ENCODE measurements at regions not wholly inside any gene's neighbourhood (a gene's known extent, or its start where the extent isn't known, plus 50 kb on each side); places are given as distances from the start of the nearest gene placed in this dataset.

- DNase-seq, result no peak
- no peaks in the 10 kb centered on the region for H3K4me1 Mint-ChIP-seq (ENCODE audit: low read depth)
- no peak overlapping the region for H3K27ac Mint-ChIP-seq
- peaks cover 12% of the 10 kb centered on the region for H3K27me3 Mint-ChIP-seq (ENCODE audit: insufficient read depth)
- H3K36me3 Mint-ChIP-seq (ENCODE audit: low read depth), result no peaks in the 10 kb centered on the region
- no peaks in the 10 kb centered on the region for H3K9me3 Mint-ChIP-seq
- no peak overlapping the region for H3K4me3 Mint-ChIP-seq
- TF ChIP-seq CTCF (IDR thresholded peaks at IDR 0.05), result no peak
These were observed 95.0 kb upstream of the TBL1X start for GRCh38 chrX:9369802-9370291.

GRCh38 chrX:9370893-9371292 is 94.0 kb upstream of the TBL1X start:
- Mint-ChIP-seq H3K27ac (no peak overlapping the region), H3K27me3 (ENCODE audit: insufficient read depth) (peaks cover 12% of the 10 kb centered on the region), H3K4me3 (no peak overlapping the region), H3K9me3 (no peaks in the 10 kb centered on the region), H3K36me3 (ENCODE audit: low read depth) (no peaks in the 10 kb centered on the region), H3K4me1 (ENCODE audit: low read depth) (no peaks in the 10 kb centered on the region)
- TF ChIP-seq CTCF (IDR thresholded peaks at IDR 0.05), result no peak
- no peak for DNase-seq

- no peak for TF ChIP-seq CTCF (IDR thresholded peaks at IDR 0.05)
- H3K4me3 Mint-ChIP-seq, result no peak overlapping the region
- no peak overlapping the region for H3K27ac Mint-ChIP-seq
- no peaks in the 10 kb centered on the region for H3K4me1 Mint-ChIP-seq (ENCODE audit: low read depth)
- no peaks in the 10 kb centered on the region for H3K36me3 Mint-ChIP-seq (ENCODE audit: low read depth)
- peaks cover 12% of the 10 kb centered on the region for H3K27me3 Mint-ChIP-seq (ENCODE audit: insufficient read depth)
- no peak for DNase-seq
- H3K9me3 Mint-ChIP-seq, result no peaks in the 10 kb centered on the region
These were observed 92.0 kb upstream of the TBL1X start for GRCh38 chrX:9372866-9373265.

GRCh38 chrX:9373789-9374188 is 91.1 kb upstream of the TBL1X start:
- H3K4me1 Mint-ChIP-seq (ENCODE audit: low read depth), result peaks cover 4% of the 10 kb centered on the region
- H3K9me3 Mint-ChIP-seq, result no peaks in the 10 kb centered on the region

GRCh38 chrX:9374555-9374954 is 90.3 kb upstream of the TBL1X start:
- DNase-seq, result no peak
- H3K27ac Mint-ChIP-seq, result no peak overlapping the region

More at GRCh38 chrX:9373789-9374188, 91.1 kb upstream of the TBL1X start:
- Mint-ChIP-seq H3K36me3 (ENCODE audit: low read depth) (no peaks in the 10 kb centered on the region), H3K27me3 (ENCODE audit: insufficient read depth) (peaks cover 9% of the 10 kb centered on the region), H3K4me3 (no peak overlapping the region), H3K27ac (no peak overlapping the region)
- no peak for DNase-seq
- TF ChIP-seq CTCF (IDR thresholded peaks at IDR 0.05), result no peak

More at GRCh38 chrX:9374555-9374954, 90.3 kb upstream of the TBL1X start:
- TF ChIP-seq CTCF (IDR thresholded peaks at IDR 0.05), result no peak
- no peaks in the 10 kb centered on the region for H3K9me3 Mint-ChIP-seq
- H3K36me3 Mint-ChIP-seq (ENCODE audit: low read depth), result no peaks in the 10 kb centered on the region
- no peak overlapping the region for H3K4me3 Mint-ChIP-seq
- H3K27me3 Mint-ChIP-seq (ENCODE audit: insufficient read depth), result peaks cover 9% of the 10 kb centered on the region
- H3K4me1 Mint-ChIP-seq (ENCODE audit: low read depth), result peaks cover 11% of the 10 kb centered on the region
